Fibroblast of lung (primary cell): ENCODE measurements at regions not wholly inside any gene's neighbourhood (a gene's known extent, or its start where the extent isn't known, plus 50 kb on each side); places are given as distances from the start of the nearest gene placed in this dataset.

Source experiments
- DNase-seq, 2 donors: peaks; one replicate each; pipeline versions ENCODE4 v3.0.0 to v3.0.0-alpha.2; 2010; ENCODE audit warnings: low read depth in 2 of 2
- H2AFZ ChIP-seq: 2 replicates; pipeline ENCODE4 v1.5.1; 2012; ENCODE audit warnings: low read length, control low read depth, inconsistent platforms
- H3K27ac ChIP-seq: 2 replicates; pipeline ENCODE4 v1.5.1; 2011; ENCODE audit warnings: low read length, control low read depth; ENCODE audit not compliant: insufficient read depth
- H3K27me3 ChIP-seq: 2 replicates; pipeline ENCODE4 v1.5.1; 2011; ENCODE audit warnings: mild to moderate bottlenecking, low read length; ENCODE audit not compliant: control insufficient read depth, insufficient read depth
- H3K36me3 ChIP-seq: 2 replicates; pipeline ENCODE4 v1.5.1; 2011; ENCODE audit warnings: low read length; ENCODE audit not compliant: control insufficient read depth, insufficient read depth
- H3K4me1 ChIP-seq: 2 replicates; pipeline ENCODE4 v1.5.1; 2011; ENCODE audit warnings: low read length; ENCODE audit not compliant: control insufficient read depth, insufficient read depth; ENCODE audit errors: extremely low read depth
- H3K4me2 ChIP-seq: 2 replicates; pipeline ENCODE4 v1.5.1; 2011; ENCODE audit warnings: low read length, control low read depth; ENCODE audit not compliant: insufficient read depth; ENCODE audit errors: extremely low read depth
- H3K4me3 ChIP-seq, 4 experiments: fragments of 200-600 bp in 1 of 4; sonication (generic) in 1 of 4; replicated peaks in 1 of 4; 2 replicates each; pipeline ENCODE4 v1.5.1; 2011 to 2016; ENCODE audit warnings: low read length in 4 of 4, low read depth in 3 of 4, mild to moderate bottlenecking in 3 of 4, control low read depth in 2 of 4, inconsistent platforms in 1 of 4, mixed read lengths in 1 of 4; ENCODE audit not compliant: insufficient read depth in 1 of 4; ENCODE audit errors: control extremely low read depth in 1 of 4
- H3K79me2 ChIP-seq: 2 replicates; pipeline ENCODE4 v1.5.1; 2012; ENCODE audit warnings: mild to moderate bottlenecking, low read length, inconsistent platforms; ENCODE audit not compliant: control insufficient read depth, insufficient read depth
- H3K9ac ChIP-seq: 2 replicates; pipeline ENCODE4 v1.5.1; 2011; ENCODE audit warnings: mild to moderate bottlenecking, low read length, control low read depth; ENCODE audit not compliant: insufficient read depth
- H3K9me3 ChIP-seq: 2 replicates; pipeline ENCODE4 v1.5.1; 2012; ENCODE audit warnings: low read depth, low read length; ENCODE audit not compliant: control insufficient read depth, insufficient read depth
- H4K20me1 ChIP-seq: 2 replicates; pipeline ENCODE4 v1.5.1; 2011; ENCODE audit warnings: low read length; ENCODE audit not compliant: control insufficient read depth, insufficient read depth; ENCODE audit errors: extremely low read depth
- CTCF ChIP-seq, 2 donors: IDR thresholded peaks in 1 of 2; conservative IDR thresholded peaks in 1 of 2; 1 replicate in 1 of 2; 2 replicates in 1 of 2; pipeline ENCODE4 v1.5.1; 2011 to 2012; ENCODE audit warnings: low read length in 2 of 2, control low read depth in 1 of 2, inconsistent platforms in 1 of 2, low read depth in 1 of 2, mild to moderate bottlenecking in 1 of 2
- EZH2 ChIP-seq: IDR thresholded peaks from 2 replicates; pipeline ENCODE4 v1.5.1; 2012; ENCODE audit warnings: low read length, control low read depth, mild to moderate bottlenecking; ENCODE audit errors: missing control alignments

GRCh38 chr1:116252271-116252670 is 120.8 kb upstream of the ATP1A1 start:
- TF ChIP-seq CTCF (conservative IDR thresholded peaks at IDR 0.05 in 1 of 2, IDR thresholded peaks at IDR 0.05 in 1 of 2; ENCODE audit: low read depth in 1 of 2, low read length in 2 of 2) = no peak
- no peak for TF ChIP-seq EZH2
- Histone ChIP-seq H3K4me2 (no peak overlapping the region), H3K36me3 (no peaks in the 10 kb centered on the region), H3K27me3 (no peaks in the 10 kb centered on the region), H3K9me3 (no peaks in the 10 kb centered on the region), H4K20me1 (peaks cover 1% of the 10 kb centered on the region), H2AFZ (no peak overlapping the region), H3K4me3 (no peak overlapping the region), H3K79me2 (no peaks in the 10 kb centered on the region), H3K27ac (no peak overlapping the region), H3K9ac (no peak overlapping the region), H3K4me1 (no peaks in the 10 kb centered on the region)
- DNase-seq = no peak

- Histone ChIP-seq H4K20me1 (no peaks in the 10 kb centered on the region), H3K4me3 (no peak overlapping the region), H3K79me2 (no peaks in the 10 kb centered on the region), H3K36me3 (no peaks in the 10 kb centered on the region), H2AFZ (no peak overlapping the region), H3K9ac (no peak overlapping the region), H3K9me3 (no peaks in the 10 kb centered on the region), H3K4me1 (no peaks in the 10 kb centered on the region), H3K4me2 (no peak overlapping the region), H3K27ac (no peak overlapping the region), H3K27me3 (no peaks in the 10 kb centered on the region)
- no peak for TF ChIP-seq CTCF (conservative IDR thresholded peaks at IDR 0.05 in 1 of 2, IDR thresholded peaks at IDR 0.05 in 1 of 2; ENCODE audit: low read depth in 1 of 2, low read length in 2 of 2)
- TF ChIP-seq EZH2 = no peak
- no peak for DNase-seq
Measured at GRCh38 chr1:116252785-116253184, 120.3 kb upstream of the ATP1A1 start.

GRCh38 chr1:116253566-116254382 is 119.3 kb upstream of the ATP1A1 start:
- Histone ChIP-seq H3K27ac (no peak overlapping the region), H4K20me1 (no peaks in the 10 kb centered on the region), H3K27me3 (no peaks in the 10 kb centered on the region), H3K4me1 (no peaks in the 10 kb centered on the region), H3K9me3 (no peaks in the 10 kb centered on the region), H3K4me3 (no peak overlapping the region), H3K36me3 (no peaks in the 10 kb centered on the region), H2AFZ (no peak overlapping the region), H3K4me2 (no peak overlapping the region), H3K9ac (no peak overlapping the region), H3K79me2 (no peaks in the 10 kb centered on the region)
- no peak for TF ChIP-seq CTCF (conservative IDR thresholded peaks at IDR 0.05 in 1 of 2, IDR thresholded peaks at IDR 0.05 in 1 of 2; ENCODE audit: low read depth in 1 of 2, low read length in 2 of 2)
- no peak for TF ChIP-seq EZH2
- DNase-seq = no peak
